Uterus (tissue), 3 donors: ENCODE measurements at regions not wholly inside any gene's neighbourhood (a gene's known extent, or its start where the extent isn't known, plus 50 kb on each side); places are given as distances from the start of the nearest gene placed in this dataset.

Experiments used
- DNase-seq, 2 donors: peaks; one replicate each; pipeline ENCODE4 v3.0.0-alpha.2; 2019 to 2020
- H3K27ac ChIP-seq, 2 donors: fragments of 200-600 bp; sonication (generic); 1 replicate in 1 of 2; 2 replicates in 1 of 2; pipeline ENCODE4 v1.5.1; 2016 to 2018
- H3K27me3 ChIP-seq, 2 donors: fragments of 200-600 bp; sonication (generic); one replicate each; pipeline ENCODE4 v1.5.1; 2018 to 2019; ENCODE audit warnings: control low read depth in 1 of 2
- H3K36me3 ChIP-seq, 2 donors: fragments of 200-600 bp; sonication (generic); one replicate each; pipeline ENCODE4 v1.5.1; 2019; ENCODE audit warnings: control low read depth in 1 of 2
- H3K4me1 ChIP-seq, 2 donors: fragments of 200-600 bp; sonication (generic); one replicate each; pipeline ENCODE4 v1.5.1; 2018 to 2019; ENCODE audit warnings: control low read depth in 1 of 2
- H3K4me3 ChIP-seq, 2 donors: fragments of 200-600 bp; sonication (generic); 1 replicate in 1 of 2; 2 replicates in 1 of 2; pipeline ENCODE4 v1.5.1; 2018 to 2019; ENCODE audit warnings: mild to moderate bottlenecking in 1 of 2
- H3K9me3 ChIP-seq, 2 donors: fragments of 200-600 bp; sonication (generic); one replicate each; pipeline ENCODE4 v1.5.1; 2019; ENCODE audit warnings: control low read depth in 1 of 2
- POLR2A ChIP-seq, 2 donors: fragments of 450-650 bp; IDR thresholded peaks; one replicate each; pipeline ENCODE4 v1.6.1; 2016; ENCODE audit warnings: antibody characterized with exemption in 2 of 2, mild to moderate bottlenecking in 1 of 2, moderate library complexity in 1 of 2
- intact Hi-C: fragments of 100-400 bp; cut with DNase I; formaldehyde crosslinking; loops from one replicate; pipeline ENCODE4 v1.15.1; 2023; ENCODE audit warnings: low total_unique reads
- TF ChIP-seq, protein P1 (sequence below), 4 experiments: fragments of 200-600 bp in 2 of 4; fragments of 450-650 bp in 2 of 4; sonication (generic) in 2 of 4; IDR thresholded peaks; one replicate each; pipeline ENCODE4 v1.5.1; 2016 to 2019; ENCODE audit warnings: antibody characterized with exemption in 4 of 4, mild to moderate bottlenecking in 2 of 4, moderate library complexity in 1 of 4
- donor health status: DM: yes; HTN: yes; CAD: no.

DNA sequence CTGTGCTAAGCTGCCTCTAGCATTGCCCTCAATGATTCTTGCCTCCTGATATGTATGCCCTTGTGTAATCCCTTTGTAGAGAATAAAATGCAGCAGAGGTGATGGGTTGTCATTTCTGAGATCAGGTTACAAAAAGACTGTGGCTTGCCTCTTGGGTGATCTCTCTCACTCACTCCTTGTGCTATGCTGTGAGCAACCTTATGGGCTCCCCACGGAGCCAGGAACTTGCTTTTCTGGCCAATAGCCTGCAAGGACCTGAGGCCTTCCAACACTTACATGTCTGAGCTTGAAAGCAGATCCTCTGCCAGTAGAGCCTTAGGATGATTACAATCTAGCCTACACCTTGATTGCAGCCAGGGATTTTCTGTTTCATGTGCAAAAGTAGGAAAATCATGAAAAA, 123.1 kb upstream of the XIRP2 start:
- no peaks in the 10 kb centered on the region for H3K27me3 ChIP-seq
- H3K36me3 ChIP-seq = no peaks in the 10 kb centered on the region
- no peak for DNase-seq
- no peak for TF ChIP-seq POLR2A (IDR thresholded peaks at IDR 0.05)
- TF ChIP-seq, protein P1, sequence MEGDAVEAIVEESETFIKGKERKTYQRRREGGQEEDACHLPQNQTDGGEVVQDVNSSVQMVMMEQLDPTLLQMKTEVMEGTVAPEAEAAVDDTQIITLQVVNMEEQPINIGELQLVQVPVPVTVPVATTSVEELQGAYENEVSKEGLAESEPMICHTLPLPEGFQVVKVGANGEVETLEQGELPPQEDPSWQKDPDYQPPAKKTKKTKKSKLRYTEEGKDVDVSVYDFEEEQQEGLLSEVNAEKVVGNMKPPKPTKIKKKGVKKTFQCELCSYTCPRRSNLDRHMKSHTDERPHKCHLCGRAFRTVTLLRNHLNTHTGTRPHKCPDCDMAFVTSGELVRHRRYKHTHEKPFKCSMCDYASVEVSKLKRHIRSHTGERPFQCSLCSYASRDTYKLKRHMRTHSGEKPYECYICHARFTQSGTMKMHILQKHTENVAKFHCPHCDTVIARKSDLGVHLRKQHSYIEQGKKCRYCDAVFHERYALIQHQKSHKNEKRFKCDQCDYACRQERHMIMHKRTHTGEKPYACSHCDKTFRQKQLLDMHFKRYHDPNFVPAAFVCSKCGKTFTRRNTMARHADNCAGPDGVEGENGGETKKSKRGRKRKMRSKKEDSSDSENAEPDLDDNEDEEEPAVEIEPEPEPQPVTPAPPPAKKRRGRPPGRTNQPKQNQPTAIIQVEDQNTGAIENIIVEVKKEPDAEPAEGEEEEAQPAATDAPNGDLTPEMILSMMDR (IDR thresholded peaks at IDR 0.05) = no peak
- H3K27ac ChIP-seq = no peak overlapping the region
- intact Hi-C loops = no loop called here
- no peaks in the 10 kb centered on the region for H3K4me1 ChIP-seq
- H3K4me3 ChIP-seq = no peak overlapping the region
- H3K9me3 ChIP-seq = no peaks in the 10 kb centered on the region

DNA sequence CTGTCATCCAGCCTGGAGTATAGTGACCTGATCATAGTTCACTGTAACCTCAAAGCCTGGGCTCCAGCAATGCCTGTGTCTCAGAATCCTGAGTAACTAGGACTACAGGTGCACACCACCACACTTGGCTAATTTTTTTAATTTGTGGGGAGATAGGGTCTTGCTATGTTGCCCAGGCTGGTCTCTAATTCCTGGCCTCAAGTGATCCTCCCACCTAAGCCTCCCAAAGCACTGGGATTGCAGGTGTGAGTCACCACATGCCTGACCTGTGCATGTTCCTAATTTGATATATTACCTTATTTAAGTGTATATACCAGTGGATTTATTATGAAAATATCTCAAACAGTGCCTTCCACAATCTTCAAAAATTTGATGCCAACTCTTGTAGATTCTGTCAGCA, 123.6 kb upstream of the XIRP2 start:
- H3K4me1 ChIP-seq = no peaks in the 10 kb centered on the region
- no peaks in the 10 kb centered on the region for H3K27me3 ChIP-seq
- H3K36me3 ChIP-seq = no peaks in the 10 kb centered on the region
- H3K27ac ChIP-seq = no peak overlapping the region
- intact Hi-C loops = no loop called here
- DNase-seq = no peak
- TF ChIP-seq POLR2A (IDR thresholded peaks at IDR 0.05) = no peak
- TF ChIP-seq, protein P1 (IDR thresholded peaks at IDR 0.05) = no peak
- H3K9me3 ChIP-seq = no peaks in the 10 kb centered on the region
- H3K4me3 ChIP-seq = no peak overlapping the region

DNA sequence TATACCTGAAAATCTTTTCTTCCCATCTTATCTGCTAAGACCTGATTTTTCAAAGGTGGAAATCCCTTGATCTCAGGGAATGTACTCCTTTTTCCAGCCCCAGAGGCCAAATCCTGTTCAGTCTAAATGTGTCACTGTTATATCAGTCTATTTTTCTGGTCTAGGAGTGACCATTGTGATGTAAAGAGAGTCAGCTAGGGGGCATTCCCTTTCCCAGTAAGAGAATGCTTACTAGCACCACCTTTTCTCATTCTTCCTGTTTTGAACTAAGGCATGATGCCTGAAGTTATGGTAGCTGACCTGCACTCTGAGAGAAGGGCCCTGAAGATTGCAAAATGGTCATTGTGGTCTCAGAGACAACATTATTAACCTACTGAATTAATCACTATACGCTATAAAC, 124.1 kb upstream of the XIRP2 start:
- no peak for TF ChIP-seq POLR2A (IDR thresholded peaks at IDR 0.05)
- TF ChIP-seq, protein P1 (IDR thresholded peaks at IDR 0.05) = no peak
- Histone ChIP-seq H3K9me3 (no peaks in the 10 kb centered on the region), H3K4me1 (no peaks in the 10 kb centered on the region), H3K27me3 (no peaks in the 10 kb centered on the region), H3K36me3 (no peaks in the 10 kb centered on the region), H3K4me3 (no peak overlapping the region), H3K27ac (no peak overlapping the region)
- intact Hi-C loops = no loop called here
- no peak for DNase-seq

DNA sequence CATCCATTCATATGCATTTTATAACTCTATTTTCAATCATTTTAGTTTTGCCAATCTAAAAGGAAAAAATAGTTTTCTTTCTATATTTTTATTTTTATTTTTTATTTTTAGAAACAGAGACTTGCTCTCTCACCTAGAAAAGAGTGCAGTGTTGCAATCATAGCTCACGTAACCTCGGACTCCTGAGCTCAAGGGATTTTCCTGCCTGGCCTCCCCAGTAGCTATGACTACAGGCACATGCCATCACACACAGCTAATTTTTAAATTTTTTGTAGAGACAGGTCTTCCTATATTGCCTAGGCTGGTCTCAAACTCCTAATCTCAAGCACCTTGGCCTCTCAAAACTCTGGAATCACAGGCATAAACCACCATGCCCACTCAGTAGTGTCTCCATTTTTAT, 125.5 kb upstream of the XIRP2 start:
- H3K4me3 ChIP-seq = no peak overlapping the region
- H3K27me3 ChIP-seq = no peaks in the 10 kb centered on the region
- intact Hi-C loops = no loop called here
- no peak overlapping the region for H3K27ac ChIP-seq
- H3K36me3 ChIP-seq = no peaks in the 10 kb centered on the region
- no peak for TF ChIP-seq POLR2A (IDR thresholded peaks at IDR 0.05)
- TF ChIP-seq, protein P1 (IDR thresholded peaks at IDR 0.05) = no peak
- H3K9me3 ChIP-seq = no peaks in the 10 kb centered on the region
- DNase-seq = no peak
- H3K4me1 ChIP-seq = no peaks in the 10 kb centered on the region

DNA sequence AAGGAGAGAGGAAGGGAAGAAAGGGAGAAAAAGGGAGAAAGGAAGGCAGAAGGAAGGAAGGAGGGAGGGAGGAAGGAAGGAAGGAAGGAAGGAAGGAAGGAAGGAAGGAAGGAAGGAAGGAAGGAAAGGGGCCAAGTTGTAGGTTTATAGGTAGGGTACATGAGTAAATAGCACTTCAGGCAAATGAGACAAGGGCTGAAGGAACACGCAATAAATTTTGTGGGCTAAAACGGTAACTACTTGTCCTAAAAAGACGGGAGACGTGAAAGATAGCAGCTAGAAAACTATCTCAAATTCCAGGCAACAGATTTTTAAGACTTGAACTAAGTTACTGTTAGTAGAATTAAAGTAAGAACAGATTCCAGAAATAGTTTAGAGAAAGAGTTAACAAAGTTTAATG, 129.3 kb upstream of the XIRP2 start:
- no peak for DNase-seq
- Histone ChIP-seq H3K36me3 (no peaks in the 10 kb centered on the region), H3K4me3 (no peak overlapping the region), H3K27me3 (no peaks in the 10 kb centered on the region), H3K27ac (no peak overlapping the region), H3K4me1 (no peaks in the 10 kb centered on the region), H3K9me3 (no peaks in the 10 kb centered on the region)
- intact Hi-C loops = no loop called here
- no peak for TF ChIP-seq POLR2A (IDR thresholded peaks at IDR 0.05)
- TF ChIP-seq, protein P1 (IDR thresholded peaks at IDR 0.05) = no peak
